Chondrocyte (in vitro differentiated cells): ENCODE measurements at regions not wholly inside any gene's neighbourhood (a gene's known extent, or its start where the extent isn't known, plus 50 kb on each side); places are given as distances from the start of the nearest gene placed in this dataset.
A peak's percentile ranks its signal among the peaks of the same experiment; 100 is the strongest.

Experiments used
- DNase-seq: peaks from one replicate; pipeline ENCODE4 v3.0.0; 2021; ENCODE audit warnings: mixed read lengths, low spot score
- H3K27ac Mint-ChIP-seq: one replicate; pipeline ENCODE4 v1.8.0; 2021; ENCODE audit warnings: mild to moderate bottlenecking, moderate library complexity, mixed read lengths; ENCODE audit not compliant: unreplicated experiment
- H3K27me3 Mint-ChIP-seq: 2 replicates; pipeline ENCODE4 v1.8.0; 2021; ENCODE audit warnings: low read depth, mixed read lengths
- H3K36me3 Mint-ChIP-seq: 2 replicates; pipeline ENCODE4 v1.8.0; 2021; ENCODE audit warnings: low read depth, mixed read lengths
- H3K4me1 Mint-ChIP-seq: 2 replicates; pipeline ENCODE4 v1.8.0; 2021; ENCODE audit warnings: low read depth, mild to moderate bottlenecking, mixed read lengths
- H3K4me3 Mint-ChIP-seq: one replicate; pipeline ENCODE4 v1.8.0; 2021; ENCODE audit warnings: mild to moderate bottlenecking, moderate library complexity, mixed read lengths; ENCODE audit not compliant: unreplicated experiment
- H3K9me3 Mint-ChIP-seq: 2 replicates; pipeline ENCODE4 v1.8.0; 2021; ENCODE audit warnings: low read depth, mixed read lengths
- CTCF ChIP-seq: fragments of 200-600 bp; sonication (generic); IDR thresholded peaks from 2 replicates; pipeline ENCODE4 v1.5.0; 2021; ENCODE audit warnings: antibody characterized with exemption, mild to moderate bottlenecking, moderate library complexity

- Mint-ChIP-seq H3K4me3 (no peak overlapping the region), H3K36me3 (no peaks in the 10 kb centered on the region), H3K27me3 (no peaks in the 10 kb centered on the region), H3K27ac (no peak overlapping the region), H3K4me1 (no peaks in the 10 kb centered on the region), H3K9me3 (no peaks in the 10 kb centered on the region)
- TF ChIP-seq CTCF, result no peak
- no peak for DNase-seq
Observed at GRCh38 chr5:54851449-54851848, 133.9 kb downstream of the ESM1 start.

- H3K4me3 Mint-ChIP-seq, result no peak overlapping the region
- DNase-seq, result no peak
- H3K27ac Mint-ChIP-seq, result no peak overlapping the region
- no peak for TF ChIP-seq CTCF
- no peaks in the 10 kb centered on the region for H3K27me3 Mint-ChIP-seq
- no peaks in the 10 kb centered on the region for H3K9me3 Mint-ChIP-seq
- no peaks in the 10 kb centered on the region for H3K36me3 Mint-ChIP-seq
- H3K4me1 Mint-ChIP-seq, result peaks cover 23% of the 10 kb centered on the region
Observed at GRCh38 chr5:54848581-54848980, 136.8 kb downstream of the ESM1 start.

GRCh38 chr5:54845567-54845941, 139.8 kb downstream of the ESM1 start:
- peaks cover 37% of the 10 kb centered on the region for H3K4me1 Mint-ChIP-seq
- H3K36me3 Mint-ChIP-seq, result no peaks in the 10 kb centered on the region
- DNase-seq, result no peak
- no peaks in the 10 kb centered on the region for H3K9me3 Mint-ChIP-seq
- no peaks in the 10 kb centered on the region for H3K27me3 Mint-ChIP-seq
- H3K27ac Mint-ChIP-seq, result peak overlapping the region; percentile 37
- H3K4me3 Mint-ChIP-seq, result no peak overlapping the region
- no peak for TF ChIP-seq CTCF

GRCh38 chr5:54844905-54845566, 140.4 kb downstream of the ESM1 start:
- TF ChIP-seq CTCF, result peak; percentile 95
- no peaks in the 10 kb centered on the region for H3K9me3 Mint-ChIP-seq
- no peak for DNase-seq
- H3K36me3 Mint-ChIP-seq, result no peaks in the 10 kb centered on the region
- H3K27me3 Mint-ChIP-seq, result no peaks in the 10 kb centered on the region
- H3K27ac Mint-ChIP-seq, result peak overlapping the region; percentile 68
- peak overlapping the region; percentile 53 for H3K4me3 Mint-ChIP-seq
- H3K4me1 Mint-ChIP-seq, result peaks cover 37% of the 10 kb centered on the region

- Mint-ChIP-seq H3K36me3 (no peaks in the 10 kb centered on the region), H3K27ac (peak overlapping the region; percentile 68), H3K9me3 (no peaks in the 10 kb centered on the region), H3K27me3 (no peaks in the 10 kb centered on the region), H3K4me1 (peaks cover 37% of the 10 kb centered on the region), H3K4me3 (no peak overlapping the region)
- TF ChIP-seq CTCF, result no peak
- no peak for DNase-seq
Observed at GRCh38 chr5:54844266-54844665, 141.1 kb downstream of the ESM1 start.
